Kidney epithelial cell (primary cell): ENCODE measurements at regions not wholly inside any gene's neighbourhood (a gene's known extent, or its start where the extent isn't known, plus 50 kb on each side); places are given as distances from the start of the nearest gene placed in this dataset.

Source experiments
- DNase-seq: peaks from one replicate; pipeline ENCODE4 v3.0.0-alpha.2; 2010; ENCODE audit warnings: low read depth
- H3K27me3 ChIP-seq: 2 replicates; pipeline ENCODE4 v1.6.0; 2011; ENCODE audit warnings: low read length; ENCODE audit not compliant: control insufficient read depth, insufficient read depth
- H3K36me3 ChIP-seq: 2 replicates; pipeline ENCODE4 v1.5.1; 2011; ENCODE audit warnings: low read length; ENCODE audit not compliant: control insufficient read depth, insufficient read depth
- H3K4me3 ChIP-seq: 2 replicates; pipeline ENCODE4 v1.5.1; 2011; ENCODE audit warnings: low read depth, mild to moderate bottlenecking, control low read depth, low read length
- CTCF ChIP-seq: IDR thresholded peaks from 2 replicates; pipeline ENCODE4 v1.5.1; 2011; ENCODE audit warnings: mild to moderate bottlenecking, moderate library complexity, low read length, control low read depth, inconsistent platforms; ENCODE audit not compliant: insufficient read depth, poor library complexity, severe bottlenecking

GRCh38 chr12:130258863-130259262 lies 78.8 kb upstream of the PIWIL1 start:
- H3K4me3 ChIP-seq: no peak overlapping the region
- TF ChIP-seq CTCF: no peak
- DNase-seq: no peak
- no peaks in the 10 kb centered on the region for H3K27me3 ChIP-seq
- H3K36me3 ChIP-seq: no peaks in the 10 kb centered on the region

- Histone ChIP-seq H3K27me3 (no peaks in the 10 kb centered on the region), H3K4me3 (no peak overlapping the region), H3K36me3 (no peaks in the 10 kb centered on the region)
- no peak for TF ChIP-seq CTCF
- DNase-seq: no peak
These were observed 74.7 kb upstream of the PIWIL1 start for GRCh38 chr12:130263025-130263424.

GRCh38 chr12:130263996-130264395 lies 73.7 kb upstream of the PIWIL1 start:
- H3K27me3 ChIP-seq: no peaks in the 10 kb centered on the region
- DNase-seq: no peak
- H3K36me3 ChIP-seq: no peaks in the 10 kb centered on the region
- no peak for TF ChIP-seq CTCF
- no peak overlapping the region for H3K4me3 ChIP-seq

GRCh38 chr12:130266751-130267150 lies 70.9 kb upstream of the PIWIL1 start:
- Histone ChIP-seq H3K4me3 (no peak overlapping the region), H3K27me3 (no peaks in the 10 kb centered on the region), H3K36me3 (no peaks in the 10 kb centered on the region)
- DNase-seq: no peak
- no peak for TF ChIP-seq CTCF

GRCh38 chr12:130280231-130280630 lies 57.5 kb upstream of the PIWIL1 start:
- no peak for DNase-seq
- Histone ChIP-seq H3K27me3 (no peaks in the 10 kb centered on the region), H3K36me3 (no peaks in the 10 kb centered on the region), H3K4me3 (no peak overlapping the region)
- no peak for TF ChIP-seq CTCF

GRCh38 chr12:130280742-130281141 lies 56.9 kb upstream of the PIWIL1 start:
- no peak for DNase-seq

More at GRCh38 chr12:130280742-130281141, 56.9 kb upstream of the PIWIL1 start:
- Histone ChIP-seq H3K4me3 (no peak overlapping the region), H3K27me3 (no peaks in the 10 kb centered on the region), H3K36me3 (no peaks in the 10 kb centered on the region)
- no peak for TF ChIP-seq CTCF
